ENCODE measurements at regions not wholly inside any gene's neighbourhood (a gene's known extent, or its start where the extent isn't known, plus 50 kb on each side); places are given as distances from the start of the nearest gene placed in this dataset.

GRCh38 chr3:11089931-11090330 is 64.4 kb upstream of the HRH1 start:
- DNase-seq = no peak

- no peak for DNase-seq
Observed at GRCh38 chr3:11090551-11090950, 63.7 kb upstream of the HRH1 start.

- DNase-seq = no peak
Observed at GRCh38 chr3:11091088-11091590, 63.2 kb upstream of the HRH1 start.

GRCh38 chr3:11091791-11092190 is 62.5 kb upstream of the HRH1 start:
- no peak for DNase-seq

- DNase-seq = no peak
Observed at GRCh38 chr3:11093823-11094340, 60.4 kb upstream of the HRH1 start.

GRCh38 chr3:11095932-11096265 is 58.4 kb upstream of the HRH1 start:
- no peak for DNase-seq

- DNase-seq = peak; percentile 32
Observed at GRCh38 chr3:11096266-11097139, 57.8 kb upstream of the HRH1 start.

GRCh38 chr3:11099306-11099705 is 55.0 kb upstream of the HRH1 start:
- no peak for DNase-seq
